ENCODE measurements at regions not wholly inside any gene's neighbourhood (a gene's known extent, or its start where the extent isn't known, plus 50 kb on each side); places are given as distances from the start of the nearest gene placed in this dataset.

DNA sequence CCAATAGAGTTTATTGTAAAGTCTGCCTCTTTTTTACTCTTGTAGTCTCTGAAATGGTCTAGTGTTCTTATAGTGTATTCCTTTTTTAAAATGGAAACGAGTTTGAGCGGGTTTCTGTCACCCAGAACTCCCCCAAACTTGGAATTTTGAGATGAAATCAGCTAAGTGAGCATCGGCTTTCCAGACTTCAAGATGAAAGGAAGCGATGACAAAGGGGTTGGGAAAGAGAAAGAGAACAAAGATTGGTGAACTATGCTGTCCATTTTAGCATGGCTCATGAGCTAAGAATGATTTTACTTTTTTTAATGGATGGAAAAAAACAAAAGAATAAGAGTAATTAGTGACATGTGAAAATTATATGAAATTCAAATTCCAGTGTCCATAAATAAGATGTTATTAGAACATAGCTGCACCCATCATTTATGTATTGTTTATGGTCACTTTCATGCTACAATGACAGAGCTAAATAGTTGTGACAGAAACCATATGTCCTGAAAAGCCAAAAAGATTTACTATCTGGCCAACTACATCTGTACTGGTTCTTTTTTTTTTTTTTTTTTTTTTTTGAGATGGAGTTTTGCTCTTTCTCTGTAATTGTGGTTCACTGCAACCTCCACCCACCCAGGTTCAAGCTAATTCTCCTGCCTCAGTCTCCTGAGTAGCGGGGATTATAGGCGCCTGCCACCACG, 52.7 kb upstream of the PDZRN3 start:
- TF ChIP-seq, protein P1, sequence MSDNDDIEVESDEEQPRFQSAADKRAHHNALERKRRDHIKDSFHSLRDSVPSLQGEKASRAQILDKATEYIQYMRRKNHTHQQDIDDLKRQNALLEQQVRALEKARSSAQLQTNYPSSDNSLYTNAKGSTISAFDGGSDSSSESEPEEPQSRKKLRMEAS (IDR thresholded peaks at IDR 0.05; ENCODE audit: low read depth), result no peak
- TF ChIP-seq MXI1 (IDR thresholded peaks at IDR 0.05; ENCODE audit: low read depth, low read length), result no peak
- no peak for TF ChIP-seq SMC3 (IDR thresholded peaks at IDR 0.05; ENCODE audit: low read depth, low read length)
